ENCODE measurements at regions not wholly inside any gene's neighbourhood (a gene's known extent, or its start where the extent isn't known, plus 50 kb on each side); places are given as distances from the start of the nearest gene placed in this dataset.

DNA sequence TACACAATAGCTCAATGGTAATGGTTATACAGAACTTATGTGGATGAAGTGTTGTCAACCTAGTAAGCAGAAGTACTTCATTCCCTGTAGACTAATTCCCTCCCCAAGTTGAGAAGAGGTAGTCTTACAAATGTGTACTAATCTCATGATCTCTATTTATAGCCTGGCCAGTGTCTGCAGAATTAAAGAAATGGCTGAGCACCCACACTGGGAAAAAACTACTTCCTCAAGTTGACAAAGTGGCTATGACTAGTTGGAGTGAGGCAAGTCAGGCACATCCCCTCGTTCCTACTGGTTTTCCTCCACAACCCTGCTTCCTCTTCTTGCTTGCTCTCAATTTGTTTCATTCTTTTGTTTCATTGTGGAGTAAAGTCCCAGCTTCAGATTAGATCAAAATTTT is 566.7 kb upstream of the ZNF717 start:
- Histone ChIP-seq H3K27me3 (no peaks in the 10 kb centered on the region), H3K9me3 (no peaks in the 10 kb centered on the region), H3K4me1 (no peaks in the 10 kb centered on the region), H3K36me3 (no peaks in the 10 kb centered on the region), H3K27ac (no peak overlapping the region), H3K4me3 (no peak overlapping the region)
- no peak for DNase-seq (ENCODE audit: low spot score in 2 of 2)
- intact Hi-C loops (cut with DNase I; ENCODE audit: low total_unique reads), result no loop called here
- TF ChIP-seq POLR2AphosphoS5 (IDR thresholded peaks at IDR 0.05) (no peak), POLR2A (IDR thresholded peaks at IDR 0.05) (no peak)
- TF ChIP-seq, protein P1, sequence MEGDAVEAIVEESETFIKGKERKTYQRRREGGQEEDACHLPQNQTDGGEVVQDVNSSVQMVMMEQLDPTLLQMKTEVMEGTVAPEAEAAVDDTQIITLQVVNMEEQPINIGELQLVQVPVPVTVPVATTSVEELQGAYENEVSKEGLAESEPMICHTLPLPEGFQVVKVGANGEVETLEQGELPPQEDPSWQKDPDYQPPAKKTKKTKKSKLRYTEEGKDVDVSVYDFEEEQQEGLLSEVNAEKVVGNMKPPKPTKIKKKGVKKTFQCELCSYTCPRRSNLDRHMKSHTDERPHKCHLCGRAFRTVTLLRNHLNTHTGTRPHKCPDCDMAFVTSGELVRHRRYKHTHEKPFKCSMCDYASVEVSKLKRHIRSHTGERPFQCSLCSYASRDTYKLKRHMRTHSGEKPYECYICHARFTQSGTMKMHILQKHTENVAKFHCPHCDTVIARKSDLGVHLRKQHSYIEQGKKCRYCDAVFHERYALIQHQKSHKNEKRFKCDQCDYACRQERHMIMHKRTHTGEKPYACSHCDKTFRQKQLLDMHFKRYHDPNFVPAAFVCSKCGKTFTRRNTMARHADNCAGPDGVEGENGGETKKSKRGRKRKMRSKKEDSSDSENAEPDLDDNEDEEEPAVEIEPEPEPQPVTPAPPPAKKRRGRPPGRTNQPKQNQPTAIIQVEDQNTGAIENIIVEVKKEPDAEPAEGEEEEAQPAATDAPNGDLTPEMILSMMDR (IDR thresholded peaks at IDR 0.05), result no peak

DNA sequence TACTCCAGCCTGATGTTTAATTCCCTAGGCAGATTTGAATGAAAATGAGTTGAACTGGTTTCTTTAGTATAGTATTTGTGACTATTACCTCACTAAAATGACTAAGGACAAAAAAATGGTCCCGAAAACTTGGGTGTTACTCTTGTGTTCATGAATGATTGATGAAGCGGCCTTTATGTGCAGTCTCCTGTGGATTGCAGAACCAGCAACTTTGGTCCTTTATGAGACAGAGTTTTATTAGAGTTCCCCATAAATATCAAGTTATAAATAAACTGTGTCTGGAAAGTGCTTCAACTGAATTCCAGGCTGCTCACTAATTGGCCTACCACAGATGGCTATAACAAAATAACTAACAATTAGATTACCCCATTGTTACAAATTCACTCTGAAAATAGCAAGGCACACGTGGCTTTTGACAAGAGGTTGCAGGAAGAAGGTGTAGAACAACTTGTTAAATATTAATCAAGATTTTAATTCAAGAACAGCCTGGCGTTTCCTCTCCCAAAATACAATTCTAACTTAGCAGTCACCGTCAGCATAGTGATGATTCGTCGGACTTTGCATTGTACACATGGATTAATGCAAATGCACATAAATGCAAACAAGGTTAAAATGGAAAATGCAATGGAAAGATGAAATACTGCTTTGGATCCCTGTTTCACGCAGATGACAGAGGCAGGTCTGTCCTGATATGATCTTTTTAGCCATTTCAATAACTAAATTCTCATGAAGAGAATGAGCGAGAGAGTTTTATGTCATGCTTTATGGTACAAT is 567.3 kb upstream of the ZNF717 start:
- TF ChIP-seq, protein P1 (IDR thresholded peaks at IDR 0.05), result no peak
- TF ChIP-seq POLR2A (IDR thresholded peaks at IDR 0.05) (no peak), POLR2AphosphoS5 (IDR thresholded peaks at IDR 0.05) (no peak)
- H3K4me1 ChIP-seq, result no peaks in the 10 kb centered on the region

DNA sequence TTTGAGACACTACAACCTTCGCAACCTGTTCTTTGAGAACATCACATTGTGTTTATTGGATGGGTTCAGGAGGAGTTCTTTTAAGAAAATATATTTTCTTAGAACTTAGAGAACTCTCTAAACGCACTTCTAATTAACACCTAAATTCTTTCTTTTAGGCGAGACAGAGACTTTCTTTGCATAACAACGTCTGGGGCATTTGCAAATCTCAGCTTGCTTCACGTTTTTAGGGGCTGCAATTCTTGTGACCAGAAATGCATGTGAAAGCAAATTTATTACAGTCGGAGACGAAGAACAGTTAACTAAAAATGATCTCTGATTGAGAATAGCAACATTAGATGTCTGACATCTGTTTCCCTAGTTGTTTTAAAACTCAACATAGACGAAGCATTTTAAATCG is 568.3 kb upstream of the ZNF717 start:
- Histone ChIP-seq H3K36me3 (no peaks in the 10 kb centered on the region), H3K4me1 (no peaks in the 10 kb centered on the region), H3K4me3 (no peak overlapping the region), H3K27ac (no peak overlapping the region), H3K9me3 (no peaks in the 10 kb centered on the region), H3K27me3 (no peaks in the 10 kb centered on the region)
- no peak for TF ChIP-seq POLR2A (IDR thresholded peaks at IDR 0.05)
- TF ChIP-seq, protein P1 (IDR thresholded peaks at IDR 0.05), result no peak
- no peak for TF ChIP-seq POLR2AphosphoS5 (IDR thresholded peaks at IDR 0.05)
- intact Hi-C loops (cut with DNase I; ENCODE audit: low total_unique reads), result no loop called here
- no peak for DNase-seq (ENCODE audit: low spot score in 2 of 2)

More for the DNA sequence above, 567.3 kb upstream of the ZNF717 start:
- intact Hi-C loops (cut with DNase I; ENCODE audit: low total_unique reads), result no loop called here
- no peak overlapping the region for H3K4me3 ChIP-seq
- no peaks in the 10 kb centered on the region for H3K27me3 ChIP-seq
- no peak overlapping the region for H3K27ac ChIP-seq
- DNase-seq (ENCODE audit: low spot score in 2 of 2), result no peak
- no peaks in the 10 kb centered on the region for H3K9me3 ChIP-seq
- H3K36me3 ChIP-seq, result no peaks in the 10 kb centered on the region

DNA sequence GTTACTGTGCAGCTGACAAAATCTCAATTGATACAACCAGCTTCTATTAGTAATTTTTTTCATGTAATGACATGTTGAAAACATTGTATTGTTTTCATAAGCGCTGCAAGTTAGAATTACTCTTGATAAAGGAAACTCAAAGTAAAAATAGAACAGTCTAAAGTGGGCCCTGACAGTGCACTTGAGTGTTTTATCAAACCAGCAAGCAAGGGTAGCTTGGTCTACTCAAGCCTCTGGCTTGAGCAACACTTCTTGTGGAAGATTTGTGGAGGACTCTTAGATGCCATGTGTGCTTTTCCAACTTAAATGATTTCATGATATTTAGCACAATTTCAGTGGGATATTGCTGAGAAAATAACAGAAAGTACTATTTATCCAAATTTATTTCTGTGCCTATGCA is 575.7 kb upstream of the ZNF717 start:
- TF ChIP-seq, protein P1 (IDR thresholded peaks at IDR 0.05), result no peak
- TF ChIP-seq POLR2A (IDR thresholded peaks at IDR 0.05) (no peak), POLR2AphosphoS5 (IDR thresholded peaks at IDR 0.05) (no peak)
- Histone ChIP-seq H3K27ac (no peak overlapping the region), H3K27me3 (no peaks in the 10 kb centered on the region), H3K4me3 (no peak overlapping the region), H3K9me3 (no peaks in the 10 kb centered on the region), H3K36me3 (no peaks in the 10 kb centered on the region), H3K4me1 (no peaks in the 10 kb centered on the region)
- no peak for DNase-seq (ENCODE audit: low spot score in 2 of 2)
- intact Hi-C loops (cut with DNase I; ENCODE audit: low total_unique reads), result no loop called here

DNA sequence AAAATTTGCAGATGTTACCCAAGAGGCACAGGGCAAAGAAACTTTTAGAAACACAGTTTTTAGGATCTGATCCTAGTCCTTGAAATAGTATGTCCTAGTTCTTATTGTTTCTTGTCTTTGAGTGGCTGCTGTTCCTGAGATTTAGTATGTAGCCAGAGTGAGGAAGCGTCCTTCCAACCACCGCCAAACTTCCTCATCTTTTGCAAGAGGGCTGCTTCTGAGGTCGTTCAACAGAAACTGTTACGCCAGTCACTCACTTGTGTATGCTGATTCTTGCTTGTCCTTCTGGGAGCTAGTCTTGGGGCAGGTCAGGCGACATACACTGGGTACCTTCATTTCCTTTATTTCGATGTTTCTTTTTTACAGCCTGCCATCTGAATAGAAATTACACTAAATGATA is 577.3 kb upstream of the ZNF717 start:
- H3K27me3 ChIP-seq, result no peaks in the 10 kb centered on the region
- no peaks in the 10 kb centered on the region for H3K4me1 ChIP-seq
- DNase-seq (ENCODE audit: low spot score in 2 of 2), result no peak
- intact Hi-C loops (cut with DNase I; ENCODE audit: low total_unique reads), result no loop called here
- TF ChIP-seq, protein P1 (IDR thresholded peaks at IDR 0.05), result no peak
- no peak overlapping the region for H3K4me3 ChIP-seq
- H3K27ac ChIP-seq, result no peak overlapping the region
- no peaks in the 10 kb centered on the region for H3K36me3 ChIP-seq
- H3K9me3 ChIP-seq, result no peaks in the 10 kb centered on the region

Data from breast epithelium (tissue), 4 donors.